Endothelial cell of umbilical vein (primary cell): ENCODE measurements at regions not wholly inside any gene's neighbourhood (a gene's known extent, or its start where the extent isn't known, plus 50 kb on each side); places are given as distances from the start of the nearest gene placed in this dataset.

Experiments used
- BruUV-seq: library from RNA; stranded (reverse); fragments of 400-500 nt; replicated peaks from 2 replicates; lab custom pipeline; 2021; lab: Mats Ljungman, UMichigan
- CTCF ChIA-PET: fragments of 300-600, 350-600 bp; sonication (Branson Sonifier 250); formaldehyde crosslinking; loops from one replicate; lab custom pipeline; 2021; ENCODE audit warnings: antibody characterized with exemption, inconsistent platforms; lab: Charles Lee
- POLR2A ChIA-PET: fragments of 300-600, 350-600 bp; sonication (Branson Sonifier 250); formaldehyde crosslinking; loops from one replicate; lab custom pipeline; 2021; ENCODE audit warnings: antibody characterized with exemption, inconsistent platforms; lab: Charles Lee
- DNase-seq: peaks from one replicate; pipeline ENCODE4 v3.0.0-alpha.2; 2011; ENCODE audit warnings: low read depth, low spot score
- FAIRE-seq: peaks from 2 replicates; lab custom pipeline; 2011; peaks lifted over from hg19 to GRCh38; lab: Jason Lieb, UNC
- H2AFZ ChIP-seq: 2 replicates; pipeline ENCODE4 v1.6.0; 2012; ENCODE audit warnings: low read depth, low read length, control low read depth, inconsistent platforms
- H3K27ac ChIP-seq: 2 replicates; pipeline ENCODE4 v1.5.1; 2011; ENCODE audit warnings: low read depth, mild to moderate bottlenecking, control low read depth, low read length, moderate library complexity; ENCODE audit not compliant: insufficient read depth
- H3K27me3 ChIP-seq, 2 experiments: 2 replicates each; pipeline versions ENCODE4 v1.6.0 to v1.6.1; 2011; ENCODE audit warnings: low read length in 2 of 2, mixed read lengths in 1 of 2; ENCODE audit not compliant: control insufficient read depth in 2 of 2, insufficient read depth in 2 of 2
- H3K36me3 ChIP-seq, 2 experiments: 2 replicates in 1 of 2; 3 replicates in 1 of 2; pipeline ENCODE4 v1.5.1; 2011; ENCODE audit warnings: low read length in 2 of 2, mild to moderate bottlenecking in 1 of 2, moderate library complexity in 1 of 2; ENCODE audit not compliant: control insufficient read depth in 2 of 2, insufficient read depth in 2 of 2; ENCODE audit errors: extremely low read depth in 1 of 2
- H3K4me1 ChIP-seq: 3 replicates; pipeline ENCODE4 v1.5.1; 2011; ENCODE audit warnings: mild to moderate bottlenecking, low read length; ENCODE audit not compliant: control insufficient read depth, insufficient read depth; ENCODE audit errors: extremely low read depth
- H3K4me2 ChIP-seq: 2 replicates; pipeline ENCODE4 v1.6.1; 2011; ENCODE audit warnings: low read length, control low read depth, mixed read lengths; ENCODE audit not compliant: insufficient read depth
- H3K4me3 ChIP-seq, 3 experiments: fragments of 200-600 bp in 1 of 3; sonication (generic), shearing (Covaris generic) in 1 of 3; replicated peaks in 1 of 3; 2 replicates each; pipeline ENCODE4 v1.5.1; 2011 to 2016; ENCODE audit warnings: control low read depth in 3 of 3, low read length in 3 of 3, mild to moderate bottlenecking in 2 of 3, inconsistent platforms in 1 of 3, low read depth in 1 of 3, moderate library complexity in 1 of 3; ENCODE audit not compliant: insufficient read depth in 1 of 3
- H3K79me2 ChIP-seq: 2 replicates; pipeline ENCODE4 v1.6.0; 2012; ENCODE audit warnings: low read length, inconsistent platforms; ENCODE audit not compliant: control insufficient read depth, insufficient read depth
- H3K9ac ChIP-seq: replicated peaks from 2 replicates; pipeline ENCODE3; 2011; ENCODE audit warnings: low read length, control low read depth; ENCODE audit not compliant: insufficient read depth; ENCODE audit errors: extremely low read depth
- H3K9me1 ChIP-seq: replicated peaks from 3 replicates; pipeline ENCODE4 v1.6.0; 2011; ENCODE audit warnings: mild to moderate bottlenecking, low read length; ENCODE audit not compliant: control insufficient read depth, insufficient read depth; ENCODE audit errors: extremely low read depth
- H3K9me3 ChIP-seq: replicated peaks from 2 replicates; pipeline ENCODE4 v1.5.1; 2012; ENCODE audit warnings: low read length, inconsistent platforms; ENCODE audit not compliant: control insufficient read depth, insufficient read depth
- H4K20me1 ChIP-seq: replicated peaks from 2 replicates; pipeline ENCODE3; 2011; ENCODE audit warnings: mild to moderate bottlenecking, low read length; ENCODE audit not compliant: control insufficient read depth, insufficient read depth; ENCODE audit errors: extremely low read depth
- EZH2 ChIP-seq: IDR thresholded peaks from 2 replicates; pipeline ENCODE4 v1.6.1; 2012; ENCODE audit warnings: borderline replicate concordance, low read depth, mild to moderate bottlenecking, moderate library complexity, low read length, inconsistent platforms; ENCODE audit not compliant: severe bottlenecking
- FOS ChIP-seq: IDR thresholded peaks from 2 replicates; pipeline ENCODE4 v1.6.1; 2011; ENCODE audit warnings: mild to moderate bottlenecking, low read length, moderate library complexity, borderline replicate concordance; ENCODE audit not compliant: insufficient read depth
- GATA2 ChIP-seq: IDR thresholded peaks from 2 replicates; pipeline ENCODE4 v1.7.0; 2011; ENCODE audit warnings: low read depth, mild to moderate bottlenecking, moderate library complexity, mixed read lengths, low read length; ENCODE audit not compliant: insufficient read length, insufficient read depth
- JUN ChIP-seq: IDR thresholded peaks from 2 replicates; pipeline ENCODE4 v1.6.1; 2011; ENCODE audit warnings: borderline replicate concordance, low read depth; ENCODE audit not compliant: insufficient read length, insufficient read depth
- MYC ChIP-seq: IDR thresholded peaks from one replicate; pipeline ENCODE4 v1.6.1; 2011; ENCODE audit warnings: mild to moderate bottlenecking, low read depth, low read length
- POLR2A ChIP-seq: IDR thresholded peaks from 2 replicates; pipeline ENCODE4 v1.6.1; 2012; ENCODE audit warnings: low read depth, mild to moderate bottlenecking, control low read depth, low read length
- POLR2AphosphoS5 ChIP-seq: IDR thresholded peaks from 2 replicates; pipeline ENCODE4 v1.6.1; 2012; ENCODE audit warnings: low read depth, mild to moderate bottlenecking, control low read depth, low read length, moderate library complexity; ENCODE audit not compliant: insufficient read depth
- dilution Hi-C: fragments of 300-500 bp; cut with MboI; formaldehyde crosslinking; loops from one replicate; pipeline ENCODE4 v1.15.0; 2019; ENCODE audit warnings: low sequenced_read_pairs; ENCODE audit not compliant: extremely low pct_ligation_motif_present
- intact Hi-C: fragments of 100-400 bp; cut with micrococcal nuclease; formaldehyde crosslinking; loops from one replicate; pipeline ENCODE4 v1.10.0; 2022
- TF ChIP-seq, protein P1 (sequence below): IDR thresholded peaks from 2 replicates; pipeline ENCODE4 v1.6.1; 2011; ENCODE audit not compliant: insufficient read depth, insufficient read length
- TF ChIP-seq, protein P2 (sequence below), 2 donors: IDR thresholded peaks; 1 replicate in 1 of 2; 2 replicates in 1 of 2; pipeline ENCODE4 v1.5.1; 2011; ENCODE audit warnings: low read length in 2 of 2, mild to moderate bottlenecking in 2 of 2, moderate library complexity in 2 of 2, control low read depth in 1 of 2, inconsistent platforms in 1 of 2, low read depth in 1 of 2; ENCODE audit not compliant: insufficient read depth in 1 of 2; ENCODE audit errors: extremely low read depth in 1 of 2

DNA sequence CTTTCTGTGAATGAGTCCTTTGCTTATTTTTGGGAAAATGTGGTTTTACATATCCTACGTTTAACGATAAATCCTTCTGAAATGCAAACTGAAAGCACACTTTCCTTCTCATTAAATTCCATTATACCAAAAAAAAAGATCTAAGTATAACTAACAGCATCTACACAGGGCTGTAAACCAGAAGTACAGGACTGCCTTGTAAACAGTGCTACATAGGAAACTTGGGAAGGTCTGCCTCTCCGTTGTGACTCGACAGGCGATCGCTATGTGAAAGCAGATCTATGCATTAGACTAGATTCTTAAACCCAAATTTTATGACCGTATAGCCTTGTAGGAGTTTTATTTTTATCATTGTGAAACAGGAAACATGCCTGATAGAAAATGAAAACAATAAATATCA lies 690.5 kb downstream of the ARHGAP15 start:
- TF ChIP-seq MYC (no peak), EZH2 (no peak), JUN (no peak), POLR2A (no peak), POLR2AphosphoS5 (no peak), GATA2 (no peak), FOS (no peak)
- TF ChIP-seq, protein P1, sequence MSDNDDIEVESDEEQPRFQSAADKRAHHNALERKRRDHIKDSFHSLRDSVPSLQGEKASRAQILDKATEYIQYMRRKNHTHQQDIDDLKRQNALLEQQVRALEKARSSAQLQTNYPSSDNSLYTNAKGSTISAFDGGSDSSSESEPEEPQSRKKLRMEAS: no peak
- TF ChIP-seq, protein P2, sequence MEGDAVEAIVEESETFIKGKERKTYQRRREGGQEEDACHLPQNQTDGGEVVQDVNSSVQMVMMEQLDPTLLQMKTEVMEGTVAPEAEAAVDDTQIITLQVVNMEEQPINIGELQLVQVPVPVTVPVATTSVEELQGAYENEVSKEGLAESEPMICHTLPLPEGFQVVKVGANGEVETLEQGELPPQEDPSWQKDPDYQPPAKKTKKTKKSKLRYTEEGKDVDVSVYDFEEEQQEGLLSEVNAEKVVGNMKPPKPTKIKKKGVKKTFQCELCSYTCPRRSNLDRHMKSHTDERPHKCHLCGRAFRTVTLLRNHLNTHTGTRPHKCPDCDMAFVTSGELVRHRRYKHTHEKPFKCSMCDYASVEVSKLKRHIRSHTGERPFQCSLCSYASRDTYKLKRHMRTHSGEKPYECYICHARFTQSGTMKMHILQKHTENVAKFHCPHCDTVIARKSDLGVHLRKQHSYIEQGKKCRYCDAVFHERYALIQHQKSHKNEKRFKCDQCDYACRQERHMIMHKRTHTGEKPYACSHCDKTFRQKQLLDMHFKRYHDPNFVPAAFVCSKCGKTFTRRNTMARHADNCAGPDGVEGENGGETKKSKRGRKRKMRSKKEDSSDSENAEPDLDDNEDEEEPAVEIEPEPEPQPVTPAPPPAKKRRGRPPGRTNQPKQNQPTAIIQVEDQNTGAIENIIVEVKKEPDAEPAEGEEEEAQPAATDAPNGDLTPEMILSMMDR (IDR thresholded peaks at IDR 0.05; ENCODE audit: extremely low read depth in 1 of 2, insufficient read depth in 1 of 2, low read depth in 1 of 2, low read length in 2 of 2): no peak
- H3K4me1 ChIP-seq: no peaks in the 10 kb centered on the region
- H3K9me1 ChIP-seq: no peaks in the 10 kb centered on the region
- intact Hi-C loops: no loop called here
- DNase-seq (no peak), FAIRE-seq (no peak)
- H3K4me3 ChIP-seq: no peak overlapping the region
- H3K27me3 ChIP-seq: no peaks in the 10 kb centered on the region
- no peaks in the 10 kb centered on the region for H3K36me3 ChIP-seq
- H4K20me1 ChIP-seq: no peaks in the 10 kb centered on the region
- CTCF ChIA-PET: no interaction called here
- POLR2A ChIA-PET: no interaction called here
- H3K27ac ChIP-seq: no peak overlapping the region
- no peak overlapping the region for H3K9ac ChIP-seq
- dilution Hi-C loops: no loop called here
- H3K9me3 ChIP-seq: no peaks in the 10 kb centered on the region
- no peaks in the 10 kb centered on the region for H3K79me2 ChIP-seq
- H2AFZ ChIP-seq: no peak overlapping the region
- BruUV-seq: no TSS peak
- H3K4me2 ChIP-seq: no peak overlapping the region
